ENCODE measurements at regions not wholly inside any gene's neighbourhood (a gene's known extent, or its start where the extent isn't known, plus 50 kb on each side); places are given as distances from the start of the nearest gene placed in this dataset.

- H3K9ac ChIP-seq (replicated peaks; ENCODE audit: extremely low read depth, insufficient read depth, low read length), result no peak overlapping the region
- no peak for TF ChIP-seq POLR2AphosphoS5 (IDR thresholded peaks at IDR 0.05; ENCODE audit: insufficient read depth, low read depth, low read length)
- no peak for TF ChIP-seq MAX (IDR thresholded peaks at IDR 0.05; ENCODE audit: insufficient read depth, insufficient read length)
- TF ChIP-seq MYC (IDR thresholded peaks at IDR 0.05; ENCODE audit: low read depth, low read length), result no peak
- no peak for TF ChIP-seq POLR2A (IDR thresholded peaks at IDR 0.05; ENCODE audit: low read depth, low read length)
- FAIRE-seq (no peak), DNase-seq (ENCODE audit: low read depth, low spot score) (no peak)
- H3K27ac ChIP-seq (ENCODE audit: insufficient read depth, low read depth, low read length), result no peak overlapping the region
- no peaks in the 10 kb centered on the region for H3K36me3 ChIP-seq (ENCODE audit: control insufficient read depth in 2 of 2, extremely low read depth in 1 of 2, insufficient read depth in 2 of 2, low read length in 2 of 2)
- intact Hi-C loops (cut with micrococcal nuclease) (no loop called here), dilution Hi-C loops (cut with MboI; ENCODE audit: extremely low pct_ligation_motif_present, low sequenced_read_pairs) (no loop called here)
- no peaks in the 10 kb centered on the region for H3K79me2 ChIP-seq (ENCODE audit: control insufficient read depth, insufficient read depth, low read length)
- ChIA-PET CTCF (no interaction called here), POLR2A (no interaction called here)
- H3K4me3 ChIP-seq (replicated peaks in 1 of 3; ENCODE audit: insufficient read depth in 1 of 3, low read depth in 1 of 3, low read length in 3 of 3), result no peak overlapping the region
- BruUV-seq (replicated peaks), result no TSS peak
- no peak overlapping the region for H2AFZ ChIP-seq (ENCODE audit: low read depth, low read length)
- H3K4me2 ChIP-seq (ENCODE audit: insufficient read depth, low read length), result no peak overlapping the region
- H3K4me1 ChIP-seq (ENCODE audit: control insufficient read depth, extremely low read depth, insufficient read depth, low read length), result no peaks in the 10 kb centered on the region
- no peaks in the 10 kb centered on the region for H4K20me1 ChIP-seq (replicated peaks; ENCODE audit: control insufficient read depth, extremely low read depth, insufficient read depth, low read length)
- H3K27me3 ChIP-seq (ENCODE audit: control insufficient read depth in 2 of 2, insufficient read depth in 2 of 2, low read length in 2 of 2), result no peaks in the 10 kb centered on the region
- H3K9me3 ChIP-seq (replicated peaks; ENCODE audit: control insufficient read depth, insufficient read depth, low read length), result no peaks in the 10 kb centered on the region
- H3K9me1 ChIP-seq (replicated peaks; ENCODE audit: control insufficient read depth, extremely low read depth, insufficient read depth, low read length), result no peaks in the 10 kb centered on the region
Measured at GRCh38 chr4:8710416-8710815, 117.9 kb downstream of the CPZ start.

- Histone ChIP-seq H3K4me1 (ENCODE audit: control insufficient read depth, extremely low read depth, insufficient read depth, low read length) (no peaks in the 10 kb centered on the region), H3K79me2 (ENCODE audit: control insufficient read depth, insufficient read depth, low read length) (no peaks in the 10 kb centered on the region), H3K9me3 (replicated peaks; ENCODE audit: control insufficient read depth, insufficient read depth, low read length) (no peaks in the 10 kb centered on the region), H2AFZ (ENCODE audit: low read depth, low read length) (no peak overlapping the region), H3K36me3 (ENCODE audit: control insufficient read depth in 2 of 2, extremely low read depth in 1 of 2, insufficient read depth in 2 of 2, low read length in 2 of 2) (no peaks in the 10 kb centered on the region), H3K4me2 (ENCODE audit: insufficient read depth, low read length) (no peak overlapping the region), H4K20me1 (replicated peaks; ENCODE audit: control insufficient read depth, extremely low read depth, insufficient read depth, low read length) (no peaks in the 10 kb centered on the region), H3K9me1 (replicated peaks; ENCODE audit: control insufficient read depth, extremely low read depth, insufficient read depth, low read length) (no peaks in the 10 kb centered on the region), H3K27me3 (ENCODE audit: control insufficient read depth in 2 of 2, insufficient read depth in 2 of 2, low read length in 2 of 2) (no peaks in the 10 kb centered on the region), H3K9ac (replicated peaks; ENCODE audit: extremely low read depth, insufficient read depth, low read length) (no peak overlapping the region), H3K27ac (ENCODE audit: insufficient read depth, low read depth, low read length) (no peak overlapping the region), H3K4me3 (replicated peaks in 1 of 3; ENCODE audit: insufficient read depth in 1 of 3, low read depth in 1 of 3, low read length in 3 of 3) (no peak overlapping the region)
- FAIRE-seq, result no peak
- dilution Hi-C loops (cut with MboI; ENCODE audit: extremely low pct_ligation_motif_present, low sequenced_read_pairs), result no loop called here
- intact Hi-C loops (cut with micrococcal nuclease), result no loop called here
- TF ChIP-seq CTCF (IDR thresholded peaks at IDR 0.05; ENCODE audit: extremely low read depth in 1 of 2, insufficient read depth in 1 of 2, low read depth in 1 of 2, low read length in 2 of 2) (no peak), GATA2 (IDR thresholded peaks at IDR 0.05; ENCODE audit: insufficient read depth, insufficient read length, low read depth, low read length) (no peak), MAX (IDR thresholded peaks at IDR 0.05; ENCODE audit: insufficient read depth, insufficient read length) (no peak), EZH2 (IDR thresholded peaks at IDR 0.05; ENCODE audit: borderline replicate concordance, low read depth, low read length, severe bottlenecking) (no peak), POLR2A (IDR thresholded peaks at IDR 0.05; ENCODE audit: low read depth, low read length) (no peak), JUN (IDR thresholded peaks at IDR 0.05; ENCODE audit: borderline replicate concordance, insufficient read depth, insufficient read length, low read depth) (no peak), MYC (IDR thresholded peaks at IDR 0.05; ENCODE audit: low read depth, low read length) (no peak), POLR2AphosphoS5 (IDR thresholded peaks at IDR 0.05; ENCODE audit: insufficient read depth, low read depth, low read length) (no peak), FOS (IDR thresholded peaks at IDR 0.05; ENCODE audit: borderline replicate concordance, insufficient read depth, low read length) (no peak)
- CTCF ChIA-PET, result no interaction called here
- no peak for DNase-seq (ENCODE audit: low read depth, low spot score)
- no TSS peak for BruUV-seq (replicated peaks)
- POLR2A ChIA-PET, result no interaction called here
Measured at GRCh38 chr4:8709729-8710360, 117.3 kb downstream of the CPZ start.
